ENCODE measurements at regions not wholly inside any gene's neighbourhood (a gene's known extent, or its start where the extent isn't known, plus 50 kb on each side); places are given as distances from the start of the nearest gene placed in this dataset.
"Not testable (repeated sequence)": the region's sequence is repeated elsewhere in the genome, so short reads cannot be mapped to it uniquely, and the experiment has no call there.

DNA sequence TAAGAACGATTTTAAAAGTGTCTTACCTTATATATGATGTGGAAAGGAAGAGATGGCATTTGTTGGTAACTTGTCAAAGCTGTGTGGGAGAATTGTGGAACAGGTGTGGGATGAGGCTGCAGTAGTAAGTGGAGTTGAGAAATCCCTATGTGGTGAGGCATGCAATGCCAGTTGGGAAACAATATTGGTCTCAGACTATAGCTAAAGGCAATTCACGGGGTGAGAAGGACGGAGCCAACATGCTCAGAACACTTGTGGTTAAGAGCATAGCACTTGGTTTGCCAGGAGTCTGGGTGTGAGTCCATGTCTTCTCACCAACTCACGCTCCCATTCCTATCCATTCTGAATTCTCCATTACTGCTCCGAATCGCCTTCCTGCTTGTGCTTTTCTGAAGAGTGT lies 615.6 kb upstream of the ADAMTS9 start:
- DNase-seq: no peak

DNA sequence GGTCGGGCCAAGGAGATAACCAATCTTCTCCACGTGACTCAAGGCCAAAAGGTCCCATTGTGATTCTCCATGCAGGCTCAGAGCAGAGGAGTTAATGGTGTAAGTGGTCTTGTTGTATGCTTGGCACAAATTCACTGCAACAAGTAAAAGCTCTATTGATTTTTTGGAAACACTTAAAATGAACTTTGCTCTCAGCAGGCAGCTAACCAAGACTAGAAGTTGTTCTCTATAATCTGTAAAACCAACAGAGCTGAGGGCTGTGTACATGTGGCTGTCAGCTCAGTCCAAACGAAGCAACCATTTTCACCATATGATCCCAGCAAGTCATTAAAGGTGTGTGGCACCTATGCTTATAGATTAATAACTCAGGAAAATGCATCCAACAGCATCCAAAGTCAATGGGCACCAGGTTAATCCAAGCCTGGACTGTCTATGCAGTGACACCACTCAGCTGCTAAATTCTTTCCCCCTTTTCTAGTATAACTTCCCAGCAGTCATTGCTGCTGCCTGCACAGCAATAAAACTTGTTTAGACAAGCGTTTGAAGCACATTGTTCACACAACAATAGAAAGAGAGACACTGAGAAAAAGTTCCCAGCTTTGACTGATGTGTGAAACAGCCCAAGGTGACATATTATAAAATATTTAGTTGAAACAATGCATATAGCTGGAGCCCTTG lies 603.8 kb upstream of the ADAMTS9 start:
- DNase-seq: no peak

DNA sequence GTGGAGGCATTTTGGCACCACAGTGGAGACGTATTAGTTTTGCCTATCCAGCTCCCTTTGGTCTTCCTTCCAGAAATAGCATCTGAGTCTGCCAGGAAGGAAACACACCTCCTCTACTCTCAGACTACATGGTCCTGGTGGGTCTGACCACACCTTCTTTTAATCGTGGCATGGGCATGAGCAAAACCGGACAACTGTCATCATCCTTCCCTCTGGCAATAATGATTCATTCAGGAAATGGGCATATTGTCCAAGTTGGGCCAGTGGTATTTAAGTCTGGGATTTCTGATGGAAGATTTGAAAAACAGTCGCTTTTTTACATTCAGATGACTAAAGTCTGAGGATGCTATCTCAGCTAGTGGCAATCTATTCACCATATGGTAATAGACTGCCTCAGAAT lies 601.0 kb upstream of the ADAMTS9 start:
- no peak for DNase-seq

DNA sequence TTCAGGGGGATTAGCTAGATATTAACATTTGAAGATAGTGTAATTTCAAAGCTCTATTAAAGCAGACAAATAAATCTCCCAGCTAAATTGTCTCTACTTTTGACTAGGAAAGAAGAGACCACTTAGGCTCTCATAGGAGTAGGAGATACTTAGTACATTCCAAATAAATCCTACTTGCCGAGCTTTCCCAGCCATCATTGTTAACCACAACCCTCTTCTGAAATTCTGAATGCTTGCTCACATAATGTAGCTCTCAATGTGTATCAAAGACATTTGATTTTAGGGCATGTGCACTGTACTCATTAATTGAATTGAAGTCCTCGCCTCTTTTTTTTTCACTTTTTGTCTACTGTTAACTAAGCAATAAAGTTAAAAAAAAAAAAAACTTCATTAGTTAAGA lies 598.2 kb upstream of the ADAMTS9 start:
- no peak for DNase-seq

DNA sequence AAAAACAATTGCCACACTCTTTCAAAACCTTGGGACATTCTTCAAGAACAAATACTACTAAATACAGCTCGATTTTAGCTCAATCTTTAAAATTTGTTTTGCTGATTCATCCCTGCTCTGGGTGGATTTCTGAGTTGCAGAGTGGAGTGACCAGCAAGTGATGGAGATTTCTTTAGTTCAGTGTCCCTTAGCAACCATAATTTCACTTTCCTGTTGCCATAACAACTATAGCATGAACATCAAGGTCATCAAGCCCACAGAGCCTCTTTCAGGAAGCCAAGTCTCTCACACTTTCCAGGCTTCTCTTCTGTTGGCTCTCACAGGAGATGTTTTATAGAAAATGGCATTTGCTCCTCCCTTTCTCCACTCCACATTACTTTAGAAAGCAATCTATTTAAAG lies 597.2 kb upstream of the ADAMTS9 start:
- no peak for DNase-seq

DNA sequence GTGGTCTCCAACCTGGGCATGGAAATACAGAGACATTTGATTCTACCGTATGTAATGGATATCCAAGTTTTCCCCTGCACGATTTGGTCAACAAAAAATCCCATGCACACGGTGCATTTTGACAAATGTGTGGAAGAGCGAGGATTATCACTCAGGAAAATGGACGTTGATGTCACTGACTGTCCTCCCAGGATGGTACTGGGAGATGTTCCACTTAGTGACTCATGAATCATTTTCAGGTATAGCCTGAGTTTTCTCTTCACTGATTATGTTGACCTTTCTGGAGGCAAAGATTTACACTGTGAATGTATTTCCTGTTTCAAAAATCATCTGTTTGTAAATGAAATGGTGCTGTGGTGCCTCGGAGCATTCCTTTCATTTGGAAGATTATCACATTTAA lies 596.7 kb upstream of the ADAMTS9 start:
- no peak for DNase-seq

DNA sequence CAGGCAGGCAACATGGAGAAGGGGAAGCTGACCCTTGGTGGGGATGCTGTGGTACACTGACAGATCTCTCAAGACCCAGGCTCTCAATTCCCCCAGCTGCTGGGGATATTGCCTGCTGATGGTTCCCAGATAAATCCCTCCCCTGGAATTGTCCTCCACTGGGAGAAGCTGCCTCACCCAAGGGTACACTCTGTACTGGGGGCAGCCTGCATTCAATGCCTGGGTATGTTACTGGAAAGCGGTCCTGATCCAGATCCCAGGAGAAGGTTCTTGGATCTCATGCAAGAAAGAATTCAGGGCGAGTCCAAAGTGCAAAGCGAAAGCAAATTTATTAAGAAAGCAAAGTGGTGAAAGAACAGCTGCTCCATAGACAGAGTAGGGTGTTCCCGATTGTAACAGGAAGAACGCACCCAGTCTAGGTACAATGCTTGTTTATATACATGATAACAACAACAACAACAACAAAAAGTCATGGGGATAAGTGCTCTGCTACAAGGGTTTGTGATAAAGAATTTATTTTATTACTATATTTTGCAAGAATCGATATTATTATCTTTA lies 591.5 kb upstream of the ADAMTS9 start:
- no peak for DNase-seq

DNA sequence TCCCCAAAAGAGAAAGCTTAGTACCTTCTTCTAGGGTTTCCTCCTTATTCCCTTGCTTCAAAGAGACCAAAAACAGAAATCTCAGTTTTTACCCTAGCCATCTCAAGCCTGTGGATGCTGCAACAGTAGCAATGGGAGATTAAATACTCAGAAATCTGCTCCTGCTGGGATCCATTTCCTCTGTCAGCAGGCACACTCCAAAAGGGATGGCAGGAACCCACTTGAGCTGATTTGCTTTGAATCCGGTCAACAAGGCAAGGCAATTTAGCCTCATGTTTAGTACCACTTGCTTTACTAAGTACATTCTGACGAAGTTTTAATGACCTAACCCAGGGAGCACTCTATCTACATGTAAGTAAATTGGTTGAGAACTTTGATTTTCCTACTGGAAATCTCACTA lies 590.0 kb upstream of the ADAMTS9 start:
- DNase-seq: no peak

DNA sequence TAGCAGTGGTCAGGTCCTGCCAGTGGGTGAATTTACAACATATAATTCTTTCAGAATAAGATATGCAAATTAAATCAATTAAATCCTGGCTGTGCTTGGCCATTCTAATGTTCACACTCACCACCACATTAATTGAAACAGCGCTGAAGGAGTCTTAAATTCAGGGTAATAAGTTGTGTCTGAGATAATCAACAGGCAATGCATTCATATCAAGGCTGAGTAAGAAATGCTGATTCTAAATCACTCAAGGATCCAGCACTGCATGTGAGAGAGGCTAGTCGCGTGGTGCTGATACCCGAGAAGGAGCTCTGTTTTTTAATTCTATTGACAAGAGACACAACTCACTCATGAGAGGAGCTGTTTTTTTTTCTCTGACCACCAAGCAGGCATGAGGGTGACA lies 588.8 kb upstream of the ADAMTS9 start:
- DNase-seq: no peak

DNA sequence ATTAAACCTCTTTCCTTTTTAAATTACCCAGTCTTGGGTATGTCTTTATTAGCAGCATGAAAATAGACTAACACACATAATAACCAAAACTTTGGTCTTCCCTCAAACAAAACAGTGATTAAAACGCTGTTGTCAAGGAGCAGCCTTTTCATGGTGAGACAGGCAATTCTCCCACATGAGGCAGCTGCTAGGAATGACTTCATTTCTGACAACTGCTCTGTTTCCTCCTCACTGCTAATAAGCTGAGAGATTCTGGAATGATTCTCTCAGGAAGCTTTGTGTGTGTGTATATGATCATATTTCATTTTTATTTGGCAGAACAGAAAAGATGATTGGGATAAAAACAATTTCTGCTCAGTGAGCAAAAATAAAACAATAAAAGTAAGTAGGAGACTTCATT lies 580.6 kb upstream of the ADAMTS9 start:
- DNase-seq: no peak

DNA sequence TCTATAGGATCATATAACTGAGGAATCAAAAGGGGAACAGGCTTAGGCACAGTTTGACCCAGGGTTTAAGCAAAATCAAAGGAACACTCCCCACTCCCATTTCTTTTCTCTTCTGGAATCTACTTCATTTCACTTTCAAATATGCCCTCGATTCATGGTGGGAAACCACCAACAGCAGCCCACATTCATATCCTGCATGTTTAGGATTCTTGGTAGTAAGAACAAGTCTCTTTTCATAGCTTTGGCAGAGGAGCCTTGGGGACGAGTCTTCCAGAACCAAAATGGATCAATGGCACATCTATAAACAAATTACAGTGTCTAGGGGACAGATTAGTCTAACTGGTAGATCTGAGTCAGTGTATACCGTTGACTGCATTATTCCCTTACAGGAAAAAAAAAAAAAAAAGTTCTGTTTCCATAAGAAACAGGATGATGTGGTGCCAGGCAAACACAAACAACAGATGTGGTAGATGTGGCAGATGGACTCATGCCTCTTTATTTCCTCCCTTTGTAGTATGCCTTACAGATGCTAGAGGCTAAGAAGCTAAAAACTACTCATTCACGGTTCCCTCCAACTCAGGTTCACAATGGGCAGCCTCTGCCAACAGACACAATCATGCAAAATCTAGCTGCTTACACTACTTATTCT lies 578.3 kb upstream of the ADAMTS9 start:
- DNase-seq: no peak

DNA sequence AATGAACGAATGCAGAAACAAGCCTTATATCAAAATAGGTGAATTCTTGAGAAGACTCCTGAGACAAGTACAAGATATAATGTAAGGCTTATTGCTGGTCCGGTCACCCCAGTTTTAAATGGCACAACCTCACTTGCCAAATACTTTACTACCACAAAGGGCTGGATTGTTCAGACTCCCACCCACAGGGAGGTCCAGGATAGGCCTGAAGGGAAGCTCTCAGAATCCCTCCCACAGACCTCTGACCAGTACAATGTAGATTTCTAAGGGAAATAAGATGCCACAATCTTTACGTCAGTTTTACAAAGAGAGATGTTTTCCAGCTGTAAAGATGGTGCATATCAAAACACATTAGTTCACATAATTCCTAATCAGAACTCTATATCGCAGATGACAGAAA lies 577.7 kb upstream of the ADAMTS9 start:
- DNase-seq: no peak

DNA sequence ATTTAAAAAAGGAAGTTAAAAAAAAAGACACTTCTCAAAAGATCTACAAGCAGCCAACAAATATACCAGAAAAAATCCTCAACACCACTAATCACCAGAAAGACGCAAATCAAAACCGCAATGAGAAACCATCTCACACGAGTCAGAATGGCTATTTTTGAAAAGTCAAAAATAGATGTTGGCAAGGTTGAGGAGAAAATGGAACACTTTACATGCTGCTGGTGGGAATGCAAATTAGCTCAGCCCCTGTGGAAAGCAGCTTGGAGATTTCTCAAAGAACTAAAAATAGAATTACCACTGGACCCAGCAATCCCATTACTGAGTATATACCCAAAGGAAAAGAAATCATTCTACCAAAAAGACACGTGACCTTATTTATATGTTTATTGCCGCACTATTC lies 574.7 kb upstream of the ADAMTS9 start:
- no peak for DNase-seq

DNA sequence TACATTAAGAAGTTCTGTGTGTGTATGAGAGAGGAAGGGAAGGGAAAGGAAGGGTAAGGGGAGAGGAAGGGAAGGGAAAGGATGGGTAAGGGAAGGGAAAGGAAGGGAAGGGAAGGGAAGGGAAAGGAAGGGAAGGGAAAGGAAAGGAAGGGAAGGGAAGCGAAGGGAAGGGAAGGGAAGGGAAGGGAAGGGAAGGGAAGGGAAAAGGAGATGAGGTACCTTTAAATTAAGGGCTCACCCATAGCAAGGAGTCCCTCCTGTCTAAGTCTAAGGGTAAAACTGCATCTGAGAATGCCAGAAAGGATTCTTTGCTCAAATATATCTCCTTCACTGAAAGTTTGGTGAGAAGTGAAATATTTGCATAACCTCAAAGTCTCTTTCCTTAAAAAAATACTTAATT lies 572.1 kb upstream of the ADAMTS9 start:
- DNase-seq: no peak

DNA sequence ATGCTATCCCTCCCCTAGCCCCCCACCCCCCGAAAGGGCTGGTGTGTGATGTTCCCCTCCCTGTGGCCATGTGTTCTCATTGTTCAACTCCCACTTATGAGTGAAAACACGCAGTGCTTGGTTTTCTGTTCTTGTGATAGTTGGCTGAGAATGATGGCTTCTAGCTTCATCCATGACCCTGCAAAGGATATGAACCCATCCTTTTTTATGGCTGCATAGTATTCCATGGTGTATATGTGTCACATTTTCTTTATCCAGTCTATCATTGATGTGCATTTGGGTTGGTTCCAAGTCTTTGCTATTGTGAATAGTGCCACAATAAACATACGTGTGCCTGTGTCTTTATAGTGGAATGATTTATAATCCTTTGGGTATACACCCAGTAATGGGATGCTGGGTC lies 565.1 kb upstream of the ADAMTS9 start:
- DNase-seq: not testable (repeated sequence)

DNA sequence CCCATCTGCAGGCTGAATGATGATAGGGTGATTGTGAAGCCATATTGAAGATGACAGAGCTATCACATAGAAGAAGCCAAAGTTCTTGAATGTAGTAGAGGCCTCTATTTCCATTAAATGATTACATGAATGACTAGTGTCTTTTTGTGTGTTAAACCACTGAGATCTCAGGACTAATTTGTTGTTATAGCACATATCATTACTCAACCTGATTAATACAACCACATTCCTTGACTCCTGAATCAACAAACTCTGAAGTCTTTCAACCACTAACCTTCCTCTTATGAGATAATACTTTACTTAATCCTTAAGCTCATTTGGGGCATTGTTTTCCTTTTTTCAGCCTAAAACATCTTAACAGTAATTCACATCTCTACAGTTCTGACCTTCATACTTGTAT lies 564.5 kb upstream of the ADAMTS9 start:
- DNase-seq: no peak

DNA sequence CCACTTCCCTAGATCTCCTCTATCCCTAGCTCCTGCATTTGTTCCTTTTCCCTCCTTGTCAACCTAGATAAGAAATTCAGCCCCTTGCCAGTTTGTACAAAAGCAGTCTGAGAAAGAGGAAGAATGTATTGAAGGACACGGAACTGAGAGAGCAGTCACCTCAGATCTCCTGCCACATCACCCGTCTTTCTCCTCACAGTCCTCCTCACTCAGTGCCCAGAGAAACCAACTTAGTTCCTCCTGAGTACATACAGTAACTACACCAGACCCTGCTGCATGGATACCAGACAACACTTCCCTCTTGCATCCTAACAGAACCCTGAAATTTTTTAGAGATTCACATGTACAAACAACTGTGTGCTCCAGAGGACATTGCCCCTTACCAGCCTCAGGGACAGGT lies 563.6 kb upstream of the ADAMTS9 start:
- DNase-seq: peak; percentile 75

DNA sequence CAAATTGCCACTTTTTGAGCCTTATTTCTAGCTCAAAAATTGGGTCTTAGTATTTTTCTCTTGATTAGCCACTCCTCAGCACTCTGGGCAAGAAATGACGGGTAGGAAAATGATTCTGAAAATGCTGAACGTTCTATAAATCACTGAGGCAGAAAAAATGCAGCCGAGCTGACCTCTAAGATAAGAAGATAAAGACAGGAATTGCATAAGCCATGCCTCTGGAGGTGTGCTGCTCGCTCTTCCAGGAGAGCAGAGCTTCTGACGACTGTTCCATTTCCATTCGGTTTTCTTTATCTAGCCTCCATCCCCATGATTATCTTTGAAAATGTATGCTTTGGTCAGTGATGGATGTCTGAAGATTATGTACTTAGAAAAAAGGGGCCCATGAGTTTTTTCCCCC lies 558.8 kb upstream of the ADAMTS9 start:
- no peak for DNase-seq

DNA sequence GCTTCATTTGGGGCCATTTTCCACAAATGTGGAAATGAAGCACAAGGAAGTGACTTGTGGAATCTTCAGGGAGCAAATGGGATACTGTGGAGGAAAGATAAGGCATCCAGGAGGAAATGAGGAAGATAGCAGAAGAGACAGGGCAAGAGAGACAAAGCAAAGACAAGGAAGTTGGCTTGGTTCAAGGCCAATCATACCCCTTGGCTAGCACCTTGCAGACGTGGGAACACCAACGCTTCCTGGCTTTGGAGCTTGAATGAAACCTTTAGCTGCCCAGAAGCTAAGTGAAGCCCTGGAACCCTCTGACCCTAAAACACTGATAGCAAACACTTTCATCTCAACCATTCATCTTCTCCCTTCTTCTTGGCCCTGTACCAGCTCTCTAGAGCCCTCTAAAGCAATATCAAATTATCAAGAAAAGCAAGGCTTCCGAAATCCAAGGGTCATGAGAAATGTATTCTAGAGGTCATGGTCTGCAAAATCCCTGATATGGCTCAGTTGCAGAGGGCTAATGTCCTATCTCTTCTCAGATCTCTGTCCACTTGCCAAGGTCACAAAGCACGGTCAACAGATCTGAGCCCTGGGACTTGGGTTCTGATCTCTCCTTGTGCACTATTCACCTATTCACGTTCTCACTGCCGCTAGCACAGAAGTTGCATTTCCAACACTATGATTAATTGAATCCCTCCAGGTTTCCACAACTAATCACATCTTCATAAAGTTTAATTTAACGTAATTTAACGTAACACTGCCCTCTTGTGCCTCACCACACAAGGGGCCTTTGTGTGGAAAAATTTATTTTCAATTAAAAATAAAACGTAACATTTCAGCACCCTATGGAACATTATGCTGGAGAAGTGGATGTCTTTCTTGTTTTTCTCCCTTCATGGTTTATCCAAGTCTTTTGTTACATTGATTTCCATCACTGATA lies 557.6 kb upstream of the ADAMTS9 start:
- DNase-seq: no peak

DNA sequence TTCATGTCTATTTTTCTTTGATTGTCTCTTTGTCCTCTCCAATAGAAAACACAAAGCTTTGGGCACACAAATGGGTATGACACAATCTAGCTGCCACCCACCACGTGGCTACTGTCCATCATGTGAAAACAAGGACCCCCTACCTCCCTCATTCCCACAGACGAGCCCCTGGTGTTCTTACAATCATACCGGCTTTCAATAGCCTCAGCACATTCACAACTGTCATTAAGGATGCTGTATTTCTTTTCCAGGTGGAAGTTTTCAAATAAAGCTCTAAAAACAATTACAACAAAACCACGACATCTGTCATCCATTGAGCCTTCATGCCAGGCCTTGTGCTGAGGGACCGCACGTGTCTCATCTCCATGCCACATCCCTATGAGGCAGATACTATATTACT lies 552.6 kb upstream of the ADAMTS9 start:
- no peak for DNase-seq

DNA sequence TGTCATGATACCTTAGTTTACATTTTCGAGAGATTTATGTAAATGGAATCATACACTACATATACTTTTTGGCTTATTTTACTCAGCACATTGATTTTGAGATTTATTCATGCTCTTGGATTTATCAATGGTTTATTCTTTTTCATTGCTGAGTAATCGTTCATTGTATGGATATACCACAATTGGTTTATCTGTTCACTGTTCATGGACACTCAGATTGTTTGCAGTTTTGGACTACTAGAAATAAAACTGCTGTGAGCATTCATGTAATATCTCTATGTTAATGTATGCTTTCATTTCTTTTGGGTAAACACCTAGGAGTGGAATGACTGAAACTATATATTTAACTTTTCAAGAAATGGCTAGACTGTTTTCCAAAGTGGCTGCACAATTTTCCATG lies 550.9 kb upstream of the ADAMTS9 start:
- no peak for DNase-seq

DNA sequence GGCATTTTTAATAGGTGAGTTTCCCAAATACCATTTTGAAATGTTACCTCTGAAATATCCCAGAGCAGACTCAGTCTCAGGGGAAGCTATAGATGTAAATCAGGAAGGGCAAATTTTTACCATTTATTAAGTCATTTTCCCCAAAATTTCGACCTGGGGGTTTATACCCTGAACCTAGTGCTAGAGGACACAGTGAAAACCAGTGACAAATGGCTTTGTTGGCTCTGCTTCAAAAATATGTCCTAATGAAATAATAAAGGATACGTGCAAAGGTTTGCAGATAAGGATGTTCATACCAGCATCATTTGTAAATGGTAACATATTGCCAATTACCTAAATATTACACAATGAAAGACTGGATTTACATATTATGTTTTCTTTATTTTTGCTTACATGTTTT lies 546.7 kb upstream of the ADAMTS9 start:
- DNase-seq: no peak

DNA sequence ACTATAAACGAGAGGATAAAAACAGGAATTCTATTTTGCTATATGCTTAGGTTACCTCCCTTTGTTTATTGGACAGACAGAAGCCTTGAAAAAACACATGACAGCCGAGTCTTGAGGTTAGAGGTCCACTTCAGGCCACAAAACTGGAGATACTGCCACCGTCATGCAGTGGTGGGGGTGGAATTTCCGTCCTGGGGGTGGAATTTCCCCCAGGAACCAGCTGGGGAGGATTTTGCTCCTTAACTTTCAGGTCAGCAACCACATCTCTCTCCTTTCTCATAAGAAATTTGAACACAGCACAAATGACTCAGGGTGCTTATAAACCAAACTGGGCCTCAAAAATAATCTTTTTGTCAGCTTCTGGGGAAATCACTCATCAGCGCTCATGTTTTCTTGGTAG lies 545.8 kb upstream of the ADAMTS9 start:
- DNase-seq: no peak

DNA sequence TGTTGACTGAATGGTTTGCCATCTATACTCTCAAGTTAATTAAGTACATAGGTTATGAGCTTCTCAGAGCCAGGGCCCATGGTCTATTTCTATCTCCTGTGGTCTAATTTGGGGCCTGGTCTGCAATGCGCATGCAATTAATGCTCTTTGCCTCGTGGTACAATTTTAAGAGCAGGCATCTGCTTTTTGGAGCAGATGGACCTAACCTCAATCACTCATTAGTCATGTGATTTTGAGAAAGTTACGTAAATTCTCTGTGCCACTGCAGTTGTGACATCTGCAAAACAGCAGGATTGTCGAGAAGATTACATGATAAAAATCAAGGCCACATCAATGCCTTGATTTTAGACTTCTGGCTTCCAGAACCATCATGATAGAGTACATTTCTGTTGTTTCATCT lies 543.7 kb upstream of the ADAMTS9 start:
- DNase-seq: peak; percentile 2

All from MV-4-11 (cell line).